Panc1 (cell line): ENCODE measurements at regions not wholly inside any gene's neighbourhood (a gene's known extent, or its start where the extent isn't known, plus 50 kb on each side); places are given as distances from the start of the nearest gene placed in this dataset.
A peak's percentile ranks its signal among the peaks of the same experiment; 100 is the strongest.

Experiments used
- ATAC-seq: fragments of 200-7000 bp; cut with Tn5 transposase; 2 replicates; pipeline ENCODE4 v1.9.1; 2020; ENCODE audit warnings: mild to moderate bottlenecking, moderate library complexity
- BruUV-seq: library from RNA; stranded (reverse); fragments of 400-500 nt; replicated peaks from 2 replicates; lab custom pipeline; 2021; lab: Mats Ljungman, UMichigan
- CTCF ChIA-PET: fragments of 300-600 bp; sonication (Branson Sonifier 250); formaldehyde crosslinking; loops from one replicate; lab custom pipeline; 2022; ENCODE audit warnings: antibody characterized with exemption; lab: Charles Lee
- POLR2A ChIA-PET: fragments of 300-600 bp; sonication (Branson Sonifier 250); formaldehyde crosslinking; loops from one replicate; lab custom pipeline; 2022; ENCODE audit warnings: antibody characterized with exemption; lab: Charles Lee
- DNase-seq: peaks from one replicate; pipeline ENCODE4 v3.0.0-alpha.2; 2010; ENCODE audit warnings: low read depth, low spot score
- H3K27ac ChIP-seq: 2 replicates; pipeline ENCODE4 v1.5.1; 2011; ENCODE audit warnings: mild to moderate bottlenecking, low read length, inconsistent platforms
- H3K27me3 ChIP-seq: fragments of 200-500 bp; sonication (Bioruptor generic); 2 replicates; pipeline ENCODE4 v1.6.0; 2014; ENCODE audit warnings: low read length, inconsistent platforms; ENCODE audit not compliant: control insufficient read depth, insufficient read depth
- H3K36me3 ChIP-seq: fragments of 200-500 bp; sonication (Bioruptor generic); 2 replicates; pipeline ENCODE4 v1.5.1; 2014; ENCODE audit warnings: inconsistent platforms, mild to moderate bottlenecking, low read length, moderate library complexity; ENCODE audit not compliant: control insufficient read depth, insufficient read depth
- H3K4me1 ChIP-seq: 2 replicates; pipeline ENCODE4 v1.5.1; 2011; ENCODE audit warnings: inconsistent platforms, mild to moderate bottlenecking, low read length, moderate library complexity; ENCODE audit not compliant: control insufficient read depth, insufficient read depth
- H3K4me3 ChIP-seq, 2 experiments: 2 replicates each; pipeline ENCODE4 v1.5.1; 2011 to 2012; ENCODE audit warnings: low read depth in 2 of 2, low read length in 2 of 2, mild to moderate bottlenecking in 2 of 2, inconsistent platforms in 1 of 2, moderate library complexity in 1 of 2
- H3K9me3 ChIP-seq: fragments of 200-500 bp; sonication (Bioruptor generic); 2 replicates; pipeline ENCODE4 v1.5.1; 2014; ENCODE audit warnings: low read depth, mild to moderate bottlenecking, inconsistent platforms, low read length, moderate library complexity; ENCODE audit not compliant: control insufficient read depth, insufficient read depth
- CTCF ChIP-seq: fragments of 450-650 bp; IDR thresholded peaks from 2 replicates; pipeline ENCODE4 v1.5.1; 2017; ENCODE audit warnings: mild to moderate bottlenecking
- POLR2AphosphoS5 ChIP-seq: IDR thresholded peaks from 2 replicates; pipeline ENCODE4 v1.6.1; 2012; ENCODE audit warnings: mild to moderate bottlenecking, low read depth, low read length, moderate library complexity
- REST ChIP-seq, 2 experiments: IDR thresholded peaks; 2 replicates each; pipeline ENCODE4 v1.6.1; 2011 to 2012; ENCODE audit warnings: low read depth in 2 of 2, control low read depth in 1 of 2, low read length in 1 of 2, mild to moderate bottlenecking in 1 of 2, moderate library complexity in 1 of 2; ENCODE audit not compliant: insufficient read depth in 1 of 2
- SIN3A ChIP-seq: IDR thresholded peaks from 2 replicates; pipeline ENCODE4 v1.6.1; 2012; ENCODE audit warnings: low read depth, mild to moderate bottlenecking, low read length, moderate library complexity, borderline replicate concordance; ENCODE audit not compliant: insufficient read depth
- TCF7L2 ChIP-seq: IDR thresholded peaks from 2 replicates; pipeline ENCODE4 v1.6.1; 2011; ENCODE audit warnings: mild to moderate bottlenecking, low read depth, low read length, inconsistent platforms
- in situ Hi-C: cut with HindIII; loops from 2 replicates; pipeline ENCODE4 v1.10.0; 2016; ENCODE audit warnings: low sequenced_read_pairs, low pct_unique_long_range_greater_than_20kb
- intact Hi-C: fragments of 100-400 bp; cut with micrococcal nuclease; formaldehyde crosslinking; loops from one replicate; pipeline ENCODE4 v1.10.0; 2022; ENCODE audit not compliant: unreplicated experiment

- Histone ChIP-seq H3K36me3 (no peaks in the 10 kb centered on the region), H3K4me1 (peaks cover 14% of the 10 kb centered on the region), H3K27ac (peak overlapping the region; percentile 96), H3K4me3 (no peak overlapping the region), H3K27me3 (no peaks in the 10 kb centered on the region), H3K9me3 (no peaks in the 10 kb centered on the region)
- BruUV-seq = no TSS peak
- intact Hi-C loops (no loop called here), in situ Hi-C loops (no loop called here)
- POLR2A ChIA-PET = no interaction called here
- DNase-seq = no peak
- CTCF ChIA-PET = no interaction called here
- TF ChIP-seq REST (IDR thresholded peaks at IDR 0.05; ENCODE audit: insufficient read depth in 1 of 2, low read depth in 2 of 2, low read length in 1 of 2) (no peak), TCF7L2 (no peak)
- ATAC-seq = no peak
Observed at GRCh38 chr2:237228281-237228625, 142.6 kb downstream of the COPS8 start.

GRCh38 chr2:237229905-237230304, 144.2 kb downstream of the COPS8 start:
- intact Hi-C loops (no loop called here), in situ Hi-C loops (no loop called here)
- H3K9me3 ChIP-seq = no peaks in the 10 kb centered on the region
- no TSS peak for BruUV-seq
- POLR2A ChIA-PET = no interaction called here
- CTCF ChIA-PET = no interaction called here
- no peaks in the 10 kb centered on the region for H3K36me3 ChIP-seq
- H3K4me3 ChIP-seq = no peak overlapping the region
- ATAC-seq (no peak), DNase-seq (no peak)
- no peak for TF ChIP-seq CTCF
- H3K27ac ChIP-seq = peak overlapping the region; percentile 35; the same call in 1 of the 2 replicates
- H3K4me1 ChIP-seq = 0 out of 2 replicates have a peak, but pooled peaks cover 2% of the 10 kb centered on the region
- H3K27me3 ChIP-seq = no peaks in the 10 kb centered on the region

GRCh38 chr2:237230355-237230754, 144.7 kb downstream of the COPS8 start:
- intact Hi-C loops = no loop called here
- CTCF ChIA-PET = no interaction called here

More at GRCh38 chr2:237230355-237230754, 144.7 kb downstream of the COPS8 start:
- H3K27ac ChIP-seq = peak overlapping the region; percentile 49; the same call in 1 of the 2 replicates
- no peak for DNase-seq
- H3K4me3 ChIP-seq = no peak overlapping the region
- H3K4me1 ChIP-seq = 0 out of 2 replicates have a peak, but pooled peaks cover 6% of the 10 kb centered on the region
- TF ChIP-seq REST (IDR thresholded peaks at IDR 0.05; ENCODE audit: insufficient read depth in 1 of 2, low read depth in 2 of 2, low read length in 1 of 2) (no peak), SIN3A (no peak), TCF7L2 (no peak), CTCF (no peak), POLR2AphosphoS5 (no peak)
- POLR2A ChIA-PET = no interaction called here
- no peaks in the 10 kb centered on the region for H3K9me3 ChIP-seq
- H3K27me3 ChIP-seq = no peaks in the 10 kb centered on the region
- ATAC-seq = no peak
- H3K36me3 ChIP-seq = no peaks in the 10 kb centered on the region
- in situ Hi-C loops = no loop called here
- BruUV-seq = no TSS peak
